B cell (primary cell): ENCODE measurements at regions not wholly inside any gene's neighbourhood (a gene's known extent, or its start where the extent isn't known, plus 50 kb on each side); places are given as distances from the start of the nearest gene placed in this dataset.

Experiments used
- ATAC-seq: fragments of 200-7000 bp; cut with Tn5 transposase; one replicate; pipeline ENCODE4 v1.10.0; 2021; ENCODE audit warnings: low read depth, mild to moderate bottlenecking, moderate number of reproducible peaks, moderate library complexity
- CTCF ChIA-PET: fragments of 350-600 bp; sonication (Branson Sonifier 250); formaldehyde crosslinking; loops from one replicate; lab custom pipeline; 2021; ENCODE audit warnings: antibody characterized with exemption, inconsistent platforms; lab: Charles Lee
- POLR2A ChIA-PET: fragments of 350-600 bp; sonication (Branson Sonifier 250); formaldehyde crosslinking; loops from one replicate; lab custom pipeline; 2021; ENCODE audit warnings: antibody characterized with exemption; lab: Charles Lee
- DNase-seq: peaks from one replicate; pipeline ENCODE4 v3.0.0; 2013
- H2AFZ ChIP-seq: 2 replicates; pipeline ENCODE4 v1.6.1; 2012; ENCODE audit warnings: mild to moderate bottlenecking, low read depth, low read length; ENCODE audit not compliant: insufficient read depth, poor library complexity, severe bottlenecking
- H3K27ac ChIP-seq, 2 donors: 1 replicate in 1 of 2; 2 replicates in 1 of 2; pipeline ENCODE4 v1.5.1; 2012 to 2013; ENCODE audit warnings: low read length in 2 of 2, mild to moderate bottlenecking in 2 of 2, moderate library complexity in 1 of 2
- H3K27me3 ChIP-seq, 4 experiments: fragments of 200-600 bp in 1 of 4; sonication (generic) in 1 of 4; replicated peaks in 1 of 4; 1 replicate in 2 of 4; 2 replicates in 2 of 4; pipeline versions ENCODE4 v1.6.1 to v1.7.0; 2013 to 2016; ENCODE audit warnings: low read length in 3 of 4, mild to moderate bottlenecking in 2 of 4, mixed read lengths in 1 of 4, moderate library complexity in 1 of 4; ENCODE audit not compliant: insufficient read depth in 4 of 4, control insufficient read depth in 3 of 4; ENCODE audit errors: control extremely low read depth in 1 of 4
- H3K36me3 ChIP-seq, 2 experiments: replicated peaks in 1 of 2; 1 replicate in 1 of 2; 2 replicates in 1 of 2; pipeline versions ENCODE4 v1.6.1 to v1.7.1; 2013; ENCODE audit warnings: low read length in 1 of 2; ENCODE audit not compliant: insufficient read depth in 2 of 2, control insufficient read depth in 1 of 2; ENCODE audit errors: control extremely low read depth in 1 of 2, extremely low read depth in 1 of 2
- H3K4me1 ChIP-seq, 2 donors: fragments of 200-600 bp in 1 of 2; sonication (generic) in 1 of 2; 1 replicate in 1 of 2; 2 replicates in 1 of 2; pipeline versions ENCODE4 v1.5.1 to v1.6.1; 2013 to 2017; ENCODE audit warnings: low read length in 2 of 2; ENCODE audit not compliant: control insufficient read depth in 2 of 2, insufficient read depth in 2 of 2
- H3K4me2 ChIP-seq: replicated peaks from 2 replicates; pipeline ENCODE3; 2012; ENCODE audit warnings: mild to moderate bottlenecking, low read depth, low read length; ENCODE audit not compliant: poor library complexity, severe bottlenecking
- H3K4me3 ChIP-seq, 5 experiments: fragments of 200-600 bp in 1 of 5; sonication (generic) in 1 of 5; 1 replicate in 3 of 5; 2 replicates in 2 of 5; pipeline versions ENCODE4 v1.5.1 to v1.7.0; 2011 to 2016; ENCODE audit warnings: low read length in 4 of 5, mild to moderate bottlenecking in 4 of 5, low read depth in 2 of 5, control low read depth in 1 of 5, moderate library complexity in 1 of 5; ENCODE audit not compliant: insufficient read depth in 1 of 5; ENCODE audit errors: control extremely low read depth in 1 of 5, extremely low read depth in 1 of 5
- H3K79me2 ChIP-seq: fragments of 200-600 bp; sonication (generic); one replicate; pipeline ENCODE4 v1.6.0; 2016; ENCODE audit warnings: low read length; ENCODE audit not compliant: control insufficient read depth, insufficient read depth
- H3K9ac ChIP-seq: fragments of 200-600 bp; sonication (generic); 2 replicates; pipeline ENCODE4 v1.6.1; 2017; ENCODE audit warnings: mild to moderate bottlenecking, low read length, moderate library complexity
- H3K9me3 ChIP-seq, 3 donors: one replicate each; pipeline versions ENCODE4 v1.6.1 to v1.7.1; 2013; ENCODE audit warnings: low read length in 2 of 3; ENCODE audit not compliant: control insufficient read depth in 2 of 3, insufficient read depth in 1 of 3; ENCODE audit errors: control extremely low read depth in 1 of 3
- H4K20me1 ChIP-seq: 2 replicates; pipeline ENCODE4 v1.6.0; 2012; ENCODE audit warnings: mild to moderate bottlenecking, low read length; ENCODE audit not compliant: insufficient read depth, control insufficient read depth, poor library complexity, severe bottlenecking
- H3K27ac Mint-ChIP-seq: one replicate; pipeline ENCODE4 v1.8.0; 2021; ENCODE audit warnings: mixed read lengths
- H3K27me3 Mint-ChIP-seq: one replicate; pipeline ENCODE4 v1.8.0; 2021; ENCODE audit warnings: mixed read lengths
- H3K4me1 Mint-ChIP-seq: one replicate; pipeline ENCODE4 v1.8.0; 2021; ENCODE audit warnings: mixed read lengths
- H3K4me3 Mint-ChIP-seq: one replicate; pipeline ENCODE4 v1.8.0; 2021; ENCODE audit warnings: mixed read lengths
- H3K9me3 Mint-ChIP-seq: one replicate; pipeline ENCODE4 v1.8.0; 2022; ENCODE audit warnings: mixed read lengths; ENCODE audit not compliant: insufficient read depth
- CTCF ChIP-seq: fragments of 200-600 bp; IDR thresholded peaks from one replicate; pipeline ENCODE4 v1.8.0; 2022; ENCODE audit warnings: antibody characterized with exemption, mild to moderate bottlenecking
- EZH2 ChIP-seq: IDR thresholded peaks from 2 replicates; pipeline ENCODE4 v1.6.1; 2012; ENCODE audit warnings: borderline replicate concordance, low read depth, mild to moderate bottlenecking, moderate library complexity, low read length; ENCODE audit not compliant: insufficient read depth, poor library complexity, severe bottlenecking
- WGBS: methylation state at CpG from one replicate; pipeline ENCODE4 v1.1.5; 2013; ENCODE audit warnings: missing lambda C conversion rate; ENCODE audit not compliant: insufficient coverage; 5-methylcytosine and 5-hydroxymethylcytosine counted together
- intact Hi-C: fragments of 100-400 bp; cut with micrococcal nuclease; formaldehyde crosslinking; loops from one replicate; pipeline ENCODE4 v1.10.0; 2022

- no peak overlapping the region for H3K4me3 ChIP-seq
- H4K20me1 ChIP-seq, result no peaks in the 10 kb centered on the region
- Mint-ChIP-seq H3K4me3 (no peak overlapping the region), H3K27ac (no peak overlapping the region), H3K27me3 (peaks cover 11% of the 10 kb centered on the region), H3K9me3 (no peaks in the 10 kb centered on the region), H3K4me1 (no peaks in the 10 kb centered on the region)
- intact Hi-C loops, result no loop called here
- no peak overlapping the region for H3K27ac ChIP-seq
- no peaks in the 10 kb centered on the region for H3K79me2 ChIP-seq
- H3K9me3 ChIP-seq, result no peaks in the 10 kb centered on the region
- ChIA-PET POLR2A (interaction anchor here (0.6 kb wide), 1 partner anchor 1154 kb away, joined by 6 read pairs; no protein-coding TSS in a partner anchor), CTCF (no interaction called here)
- ATAC-seq, result no peak
- no peak overlapping the region for H3K9ac ChIP-seq
- no peaks in the 10 kb centered on the region for H3K36me3 ChIP-seq
- no peak for TF ChIP-seq EZH2
- no peak for TF ChIP-seq CTCF
- no peaks in the 10 kb centered on the region for H3K4me1 ChIP-seq
- H3K27me3 ChIP-seq, result no peaks in the 10 kb centered on the region
- no peak for DNase-seq
- H3K4me2 ChIP-seq, result no peak overlapping the region
- no peak overlapping the region for H2AFZ ChIP-seq
These were observed 64.1 kb upstream of the RAB18 start for GRCh38 chr10:27440021-27440420.

- ChIA-PET POLR2A (no interaction called here), CTCF (no interaction called here)
- Mint-ChIP-seq H3K4me1 (no peaks in the 10 kb centered on the region), H3K27ac (no peak overlapping the region), H3K4me3 (no peak overlapping the region), H3K27me3 (peaks cover 12% of the 10 kb centered on the region), H3K9me3 (no peaks in the 10 kb centered on the region)
- DNase-seq (no peak), ATAC-seq (no peak)
- Histone ChIP-seq H3K27me3 (no peaks in the 10 kb centered on the region), H3K9me3 (no peaks in the 10 kb centered on the region), H2AFZ (no peak overlapping the region), H3K4me3 (no peak overlapping the region), H3K4me2 (no peak overlapping the region), H3K9ac (no peak overlapping the region), H3K79me2 (no peaks in the 10 kb centered on the region), H4K20me1 (no peaks in the 10 kb centered on the region), H3K27ac (no peak overlapping the region), H3K4me1 (no peaks in the 10 kb centered on the region), H3K36me3 (no peaks in the 10 kb centered on the region)
- no peak for TF ChIP-seq EZH2
- TF ChIP-seq CTCF, result no peak
- intact Hi-C loops, result no loop called here
- WGBS, result no CpG with 5 or more reads among the region's 1 CpG
These were observed 65.0 kb upstream of the RAB18 start for GRCh38 chr10:27439101-27439500.
